SW480 (cell line): ENCODE measurements at regions not wholly inside any gene's neighbourhood (a gene's known extent, or its start where the extent isn't known, plus 50 kb on each side); places are given as distances from the start of the nearest gene placed in this dataset.

Experiments used
- DNase-seq: peaks from one replicate; pipeline ENCODE4 v3.0.0-alpha.2; 2016; ENCODE audit warnings: low spot score

DNA sequence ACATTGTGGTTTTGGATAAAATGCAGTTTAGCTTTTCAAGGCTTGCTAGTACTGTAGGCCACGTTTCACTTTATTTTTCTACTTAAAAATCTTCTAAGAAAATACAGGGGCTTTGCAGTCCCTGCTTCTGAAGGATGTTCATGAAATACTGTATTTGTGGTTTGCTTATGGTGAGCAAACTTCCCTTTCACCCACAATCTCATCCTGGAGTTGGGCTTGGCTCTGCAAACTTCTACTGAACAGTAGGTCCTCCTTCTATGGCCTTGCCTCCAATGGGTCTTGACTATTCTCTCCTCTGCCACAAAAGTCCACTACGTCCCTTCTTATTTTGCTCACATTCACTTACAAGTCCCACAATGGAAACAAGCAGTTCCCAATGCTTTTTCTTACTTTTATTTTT lies 502.7 kb upstream of the KLF4 start:
- no peak for DNase-seq

DNA sequence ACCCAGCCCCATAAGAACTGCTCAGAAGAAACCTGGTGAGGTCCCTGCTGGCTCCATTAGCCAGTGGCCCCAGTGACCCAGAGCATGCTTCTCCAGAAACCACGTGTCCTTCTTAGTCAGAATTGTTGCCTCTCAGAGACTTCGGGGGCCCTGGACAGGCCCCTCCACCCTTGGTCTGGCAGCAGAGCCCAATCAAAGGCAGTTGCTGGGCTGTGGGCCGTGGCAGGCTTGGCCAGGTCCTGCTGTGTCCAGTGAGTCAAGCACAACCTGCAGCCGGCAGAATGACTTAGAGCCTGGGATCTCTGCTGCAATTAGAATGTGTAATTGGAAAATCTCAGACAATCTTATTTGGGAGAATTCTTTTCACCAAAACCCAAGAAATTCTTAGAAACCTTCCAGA lies 502.0 kb upstream of the KLF4 start:
- DNase-seq = no peak

DNA sequence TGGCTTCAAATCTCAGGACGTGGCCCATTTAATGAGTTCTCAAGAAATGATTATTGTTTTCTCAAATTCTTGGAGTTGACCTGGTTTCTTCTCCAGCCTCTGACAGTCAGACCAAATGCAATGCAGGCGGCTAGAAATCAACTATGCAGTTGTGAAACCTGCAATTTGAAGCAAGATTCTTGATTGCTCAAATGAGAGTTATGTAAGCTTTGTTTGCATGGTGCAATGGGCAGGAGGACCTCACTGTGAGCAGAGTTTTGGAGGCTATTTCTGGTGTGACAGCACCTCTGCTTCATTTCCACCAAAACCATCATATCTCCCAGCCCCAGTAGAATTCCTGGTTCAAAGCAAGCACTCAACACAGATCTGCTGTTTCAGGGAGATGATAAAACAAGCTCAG lies 500.0 kb upstream of the KLF4 start:
- no peak for DNase-seq

DNA sequence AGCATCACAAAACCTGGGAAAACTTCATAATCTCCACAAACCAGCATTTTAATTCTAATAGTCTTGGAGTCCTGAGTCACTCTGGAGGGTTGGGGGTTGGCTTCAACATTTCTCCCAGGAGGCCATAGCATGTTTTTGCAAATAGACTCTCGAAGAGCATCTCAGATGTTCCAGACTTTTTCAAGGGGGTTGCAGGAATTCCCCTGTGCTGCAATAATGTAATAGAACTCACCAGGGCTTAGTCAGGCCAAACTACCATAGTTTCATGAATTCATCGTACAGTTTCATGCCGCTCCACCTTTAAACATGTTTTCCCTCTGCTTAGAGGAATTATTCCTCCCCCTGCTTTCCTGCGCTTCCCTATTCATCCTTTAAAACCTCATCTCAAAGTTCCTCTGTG lies 499.5 kb upstream of the KLF4 start:
- DNase-seq = no peak

DNA sequence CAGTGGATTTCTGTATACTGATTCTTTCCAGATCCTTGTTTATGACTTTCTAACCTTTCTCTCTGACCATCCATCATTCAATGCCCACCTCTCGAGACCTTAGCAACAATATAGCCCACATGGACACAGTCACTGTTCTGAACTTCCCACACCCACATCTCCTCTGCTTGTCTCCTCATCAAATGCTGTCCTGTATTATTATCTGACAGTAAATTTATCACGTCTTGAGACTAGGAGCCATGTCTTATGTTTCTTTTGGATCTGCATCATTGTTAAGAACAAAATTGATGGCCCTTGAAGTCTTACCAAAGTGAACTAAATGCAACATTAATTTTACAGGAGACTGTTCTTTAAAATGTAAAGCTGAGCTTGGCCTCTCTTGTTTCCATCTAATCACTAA lies 495.4 kb upstream of the KLF4 start:
- no peak for DNase-seq

DNA sequence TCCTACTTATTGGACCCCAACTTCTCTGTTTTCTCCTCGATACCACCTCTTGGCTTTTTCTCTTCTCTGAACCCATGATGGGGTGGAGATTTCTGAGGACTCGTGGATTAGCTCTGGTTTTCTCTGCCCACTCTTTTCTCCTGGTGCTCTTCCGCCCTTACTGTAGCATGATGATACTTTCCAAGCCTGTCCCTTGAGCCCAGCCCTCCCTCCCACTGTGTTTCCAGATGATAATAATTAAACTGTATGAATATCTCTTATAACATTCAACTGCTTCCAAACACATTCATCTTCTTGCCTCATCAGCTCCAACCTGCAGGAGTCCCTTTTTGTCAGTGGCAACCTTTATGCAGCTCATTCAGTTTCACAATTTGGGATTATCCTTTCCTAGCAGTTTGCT lies 494.2 kb upstream of the KLF4 start:
- DNase-seq = no peak

DNA sequence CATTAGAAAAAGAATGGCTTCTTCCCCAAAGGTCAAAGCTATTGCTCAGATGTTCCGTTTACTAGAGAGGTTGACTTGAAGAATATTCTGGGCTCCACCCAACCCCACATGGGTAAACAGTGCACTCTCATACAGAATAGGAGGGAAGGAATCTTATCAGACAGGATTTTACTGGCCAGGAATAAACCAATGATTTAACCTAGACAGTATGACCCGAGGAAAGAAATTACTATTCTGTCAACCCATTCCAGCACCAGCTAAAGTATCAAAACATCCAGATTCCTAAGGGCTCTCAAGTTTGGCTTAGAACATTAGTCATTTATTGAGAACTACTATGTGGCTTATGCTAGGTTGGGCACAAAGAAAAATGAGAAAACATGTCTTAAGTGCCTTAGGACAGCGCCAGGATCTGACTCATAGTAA lies 493.6 kb upstream of the KLF4 start:
- DNase-seq = no peak

DNA sequence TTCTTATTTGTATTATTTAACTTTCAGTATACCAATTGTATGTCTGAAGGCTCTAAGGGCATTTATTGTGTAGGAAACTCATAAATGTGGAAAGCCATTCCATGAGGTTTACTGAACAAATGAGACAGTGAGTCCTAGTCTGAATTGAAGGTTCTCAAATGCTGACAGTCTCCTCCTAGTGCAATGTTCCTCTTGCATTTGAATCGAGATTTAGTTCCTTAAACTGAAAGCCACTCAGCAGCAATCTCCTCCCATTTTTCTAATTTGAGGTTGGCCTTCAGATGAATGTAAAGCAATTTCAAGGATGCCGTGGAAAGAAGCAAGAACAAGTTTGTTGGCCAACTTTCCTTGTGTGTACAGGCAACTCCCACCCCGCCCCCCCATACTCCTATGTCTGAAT lies 493.2 kb upstream of the KLF4 start:
- no peak for DNase-seq

DNA sequence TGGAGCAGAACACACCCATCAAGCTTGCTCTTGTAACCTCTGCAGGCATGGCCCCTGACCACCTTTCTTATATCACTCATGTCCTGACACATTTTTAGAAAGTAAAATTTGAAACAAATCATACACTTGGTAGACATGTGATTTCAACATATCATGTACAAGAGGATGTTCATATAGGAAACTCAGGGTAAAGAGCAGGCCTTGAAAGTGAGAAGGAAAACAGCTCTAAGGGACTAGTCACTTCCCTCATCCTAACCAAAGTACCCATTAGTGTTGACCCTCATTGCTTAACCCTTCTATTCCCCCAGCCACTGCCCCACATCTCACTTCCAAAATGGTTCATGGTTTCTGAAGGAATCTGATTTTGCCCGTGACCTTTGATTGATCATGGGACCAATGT lies 492.4 kb upstream of the KLF4 start:
- no peak for DNase-seq

DNA sequence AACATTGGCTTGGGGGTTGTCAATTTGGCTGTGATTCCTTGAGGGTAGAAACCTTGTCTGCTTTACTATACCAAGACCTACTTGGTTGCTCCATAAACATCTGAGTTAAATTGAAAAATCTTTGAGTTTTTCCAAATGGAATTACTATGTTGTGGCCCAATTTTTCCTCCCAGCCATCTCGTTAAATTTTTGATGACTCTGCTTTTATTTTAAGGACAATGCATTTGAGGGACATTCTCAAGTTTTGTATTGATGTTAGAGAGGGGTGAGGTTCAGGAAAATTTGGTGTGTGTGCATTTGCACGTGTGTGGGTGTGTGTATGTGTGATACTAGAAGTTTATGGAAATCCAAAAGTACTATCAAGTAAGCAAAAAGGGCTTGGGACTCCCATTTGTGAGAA lies 491.4 kb upstream of the KLF4 start:
- no peak for DNase-seq

DNA sequence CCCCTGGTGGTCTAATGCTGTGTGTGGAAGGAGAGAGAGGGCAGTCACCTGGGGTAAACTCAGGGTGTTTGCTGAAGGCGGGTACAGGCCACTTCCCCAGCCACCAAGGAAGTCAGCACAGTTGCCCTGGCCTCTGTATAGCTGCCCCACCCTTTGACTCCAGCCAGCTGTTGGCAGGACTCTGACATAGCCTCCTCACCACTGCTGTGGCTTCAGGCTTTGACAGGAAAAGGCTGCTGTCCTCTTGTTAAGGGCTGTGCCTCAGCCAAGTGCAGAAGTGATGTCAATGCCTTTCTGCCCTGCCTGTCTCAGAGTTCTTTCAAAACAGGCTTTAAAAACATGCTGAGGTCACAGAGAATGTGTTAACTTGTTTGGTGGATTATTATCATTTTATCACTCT lies 487.2 kb upstream of the KLF4 start:
- no peak for DNase-seq

DNA sequence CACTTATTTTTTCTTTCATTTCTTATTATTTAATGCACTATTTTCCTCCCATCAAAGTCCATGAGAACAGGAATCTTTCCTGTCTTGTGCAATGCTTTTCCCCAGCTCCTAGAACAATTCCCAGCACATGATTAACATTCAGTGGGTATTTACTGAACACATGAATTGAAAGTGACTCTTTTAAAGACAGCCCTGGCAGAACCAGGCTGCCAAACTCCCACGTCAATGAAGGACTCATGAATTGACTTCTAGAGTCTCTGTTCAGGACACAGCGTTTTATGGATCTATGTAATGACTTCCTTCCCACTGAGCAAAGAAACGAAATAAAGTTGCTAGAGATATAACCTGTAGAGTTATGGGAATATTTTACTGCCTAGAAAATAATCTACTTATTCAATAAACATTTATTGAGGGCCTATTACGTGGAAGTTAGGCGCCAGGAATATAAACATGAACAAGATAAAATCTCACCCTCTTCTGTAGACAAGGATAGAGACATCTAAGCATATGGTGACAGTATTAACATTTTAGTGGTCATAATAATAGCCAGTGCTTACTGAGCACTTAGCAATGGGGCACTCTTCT lies 485.9 kb upstream of the KLF4 start:
- DNase-seq = no peak

DNA sequence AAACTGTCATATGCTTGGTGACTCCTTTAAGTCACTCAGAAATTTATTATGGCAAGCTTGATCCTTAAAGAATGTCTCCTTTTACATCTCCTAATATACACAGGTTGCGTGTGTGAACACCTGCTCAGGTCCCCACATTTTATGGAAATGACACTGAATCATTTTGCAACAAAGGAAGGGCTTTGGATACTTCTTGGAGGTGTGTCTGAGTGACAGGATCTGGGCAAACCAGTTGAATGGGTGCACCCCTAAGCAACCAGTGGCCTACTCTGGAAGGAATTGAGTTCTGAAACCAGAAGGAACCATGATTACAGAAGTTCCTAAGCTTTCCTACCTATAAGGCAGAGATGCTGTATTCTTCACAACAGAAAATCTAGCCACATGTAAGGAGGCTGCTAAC lies 483.9 kb upstream of the KLF4 start:
- DNase-seq = peak; percentile 4

DNA sequence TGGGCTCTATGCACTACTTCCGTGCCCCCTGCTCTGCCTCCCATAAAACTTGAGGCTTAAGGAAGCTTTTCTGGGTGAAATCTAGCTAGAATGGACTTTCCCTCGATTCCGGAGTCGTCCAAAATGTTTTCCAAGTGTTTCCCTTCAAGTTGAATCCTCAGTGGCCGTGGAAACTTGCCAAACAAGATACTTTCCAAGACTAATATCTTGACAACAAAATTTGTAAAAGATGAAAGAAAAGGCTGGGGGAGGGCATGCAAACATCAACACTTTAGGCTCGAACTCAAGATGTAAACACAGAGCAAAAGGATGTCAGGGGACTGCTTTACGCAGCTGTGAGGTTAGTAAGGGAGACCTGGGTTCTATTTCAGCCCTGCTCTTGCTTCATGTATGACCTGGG lies 482.8 kb upstream of the KLF4 start:
- no peak for DNase-seq

DNA sequence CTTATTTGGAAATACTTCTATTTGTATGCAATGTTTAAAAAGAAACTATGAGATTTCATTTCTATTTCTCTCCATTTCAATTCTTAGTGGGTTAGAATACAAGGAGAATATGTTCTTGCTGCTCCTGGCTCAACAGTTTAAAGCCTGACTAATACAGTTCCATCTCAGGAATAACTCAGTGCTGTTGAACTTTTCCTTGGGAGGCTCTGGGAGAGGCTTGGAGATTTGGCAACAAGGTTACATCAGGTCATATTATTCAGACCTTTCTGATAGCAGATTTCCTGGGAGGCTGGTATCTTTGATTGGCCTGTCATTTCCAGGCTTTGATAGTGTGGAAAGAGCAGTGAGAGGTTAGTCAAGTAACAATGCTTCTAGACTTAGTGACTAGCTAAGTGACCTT lies 481.7 kb upstream of the KLF4 start:
- DNase-seq = no peak

DNA sequence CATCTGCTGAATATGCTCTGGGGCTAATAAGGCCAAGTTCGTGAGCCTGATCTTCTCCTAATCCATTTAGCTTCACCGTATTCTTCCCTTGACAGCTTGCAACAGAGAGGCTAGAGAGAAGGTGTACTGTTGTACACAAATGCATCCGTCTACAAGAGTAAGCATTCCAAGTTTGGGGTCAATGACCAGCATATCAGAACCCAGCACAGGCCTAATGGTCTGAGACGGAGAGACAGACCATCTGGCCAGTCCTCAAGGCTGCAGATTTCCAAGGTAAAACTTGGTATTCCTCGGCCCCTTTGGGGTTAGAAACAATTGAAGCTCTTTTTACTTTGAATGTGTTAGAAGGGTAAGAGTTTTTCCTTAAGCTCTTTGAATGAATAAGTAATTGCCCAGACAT lies 481.2 kb upstream of the KLF4 start:
- DNase-seq = no peak

DNA sequence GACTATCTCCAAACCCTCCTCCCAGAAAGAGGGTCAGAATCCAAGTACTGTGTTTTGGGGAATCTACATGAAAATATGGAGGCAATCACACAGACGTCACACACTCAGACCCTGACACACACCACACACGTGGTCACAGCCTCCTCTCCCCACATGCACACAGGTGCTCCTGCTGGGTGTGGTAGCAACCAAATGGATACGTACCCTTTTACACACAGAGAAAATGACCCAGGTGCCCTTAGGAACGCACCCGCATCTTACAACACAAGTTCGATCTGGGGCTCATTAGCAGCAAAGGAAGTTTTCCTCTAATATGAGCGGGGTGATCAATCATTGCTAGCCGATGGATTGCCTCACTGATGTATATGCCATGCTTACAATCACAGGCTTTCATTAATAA lies 480.2 kb upstream of the KLF4 start:
- no peak for DNase-seq

DNA sequence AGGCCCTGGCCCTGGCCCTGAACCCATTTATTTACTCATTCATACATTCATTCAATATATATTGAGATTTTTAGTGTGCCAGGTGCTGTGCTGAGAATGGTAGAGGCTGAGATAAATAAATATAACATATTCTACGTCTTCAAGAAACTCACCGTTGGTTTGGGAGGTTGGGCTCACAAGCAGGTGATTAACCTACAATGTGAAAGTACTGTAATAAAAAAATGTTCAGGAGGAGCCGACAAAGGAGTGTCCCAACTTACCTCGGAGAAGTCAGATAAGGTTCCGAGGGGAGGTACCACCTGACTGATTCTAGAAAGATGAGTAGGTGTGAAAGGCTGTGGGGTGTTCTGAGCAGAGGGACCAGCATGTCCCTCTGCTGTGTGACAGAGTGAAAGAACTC lies 479.6 kb upstream of the KLF4 start:
- no peak for DNase-seq

DNA sequence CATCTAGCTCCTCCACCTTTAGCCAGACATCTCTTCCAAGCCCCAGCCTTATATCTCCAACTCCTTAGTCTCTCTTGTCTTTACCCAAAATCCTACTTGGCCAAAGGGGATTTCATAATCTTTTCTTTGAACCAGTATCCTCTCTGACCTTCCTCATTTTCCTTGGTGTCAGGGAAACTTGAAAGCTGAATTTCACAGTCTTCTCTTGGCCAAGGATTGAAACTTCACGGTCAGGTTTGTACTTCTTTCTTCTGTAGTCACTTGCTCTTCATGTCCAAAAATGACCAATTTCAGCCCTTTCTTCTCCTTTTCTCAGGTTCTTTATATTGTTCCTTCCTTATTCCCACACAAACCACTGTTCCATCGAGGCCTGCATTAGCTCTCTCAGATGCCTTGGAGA lies 473.7 kb upstream of the KLF4 start:
- DNase-seq = no peak

DNA sequence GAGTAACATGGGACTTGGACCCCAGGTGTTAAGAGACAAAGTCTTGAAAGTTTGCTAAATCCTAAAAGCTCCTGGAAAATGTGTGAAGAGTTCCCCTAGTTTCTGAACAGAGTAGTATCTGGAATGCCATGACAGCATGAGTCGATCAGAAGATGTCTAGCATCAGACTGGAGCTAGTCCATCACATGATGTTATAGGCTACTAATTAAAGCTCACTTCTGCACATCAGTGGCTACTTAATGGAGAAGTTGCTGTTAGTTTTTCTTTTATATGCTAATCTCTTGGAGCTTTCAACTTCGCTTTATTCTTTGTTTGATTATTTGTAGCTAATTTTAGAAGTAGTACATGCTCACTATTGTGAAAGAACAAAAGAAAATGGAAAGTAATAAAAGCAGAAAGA lies 471.3 kb upstream of the KLF4 start:
- DNase-seq = no peak

DNA sequence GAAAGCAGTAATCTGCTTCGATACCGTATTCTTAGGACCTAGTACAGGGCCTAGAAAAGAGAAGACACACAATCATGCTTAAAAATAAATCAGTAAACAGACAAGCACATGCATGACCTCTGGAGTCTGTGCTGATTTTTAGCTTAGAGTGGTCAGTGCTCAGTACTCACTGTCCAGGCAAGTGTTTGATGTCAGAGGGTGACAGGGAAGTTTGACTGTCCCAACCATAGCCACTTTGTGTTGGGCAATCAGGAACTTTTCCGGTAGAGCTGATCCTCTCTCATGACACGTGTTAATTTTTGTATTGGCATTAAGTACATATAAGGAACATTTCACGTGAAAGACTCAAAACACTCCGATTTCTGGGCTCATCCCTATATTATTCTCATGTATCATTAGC lies 464.7 kb upstream of the KLF4 start:
- DNase-seq = no peak

DNA sequence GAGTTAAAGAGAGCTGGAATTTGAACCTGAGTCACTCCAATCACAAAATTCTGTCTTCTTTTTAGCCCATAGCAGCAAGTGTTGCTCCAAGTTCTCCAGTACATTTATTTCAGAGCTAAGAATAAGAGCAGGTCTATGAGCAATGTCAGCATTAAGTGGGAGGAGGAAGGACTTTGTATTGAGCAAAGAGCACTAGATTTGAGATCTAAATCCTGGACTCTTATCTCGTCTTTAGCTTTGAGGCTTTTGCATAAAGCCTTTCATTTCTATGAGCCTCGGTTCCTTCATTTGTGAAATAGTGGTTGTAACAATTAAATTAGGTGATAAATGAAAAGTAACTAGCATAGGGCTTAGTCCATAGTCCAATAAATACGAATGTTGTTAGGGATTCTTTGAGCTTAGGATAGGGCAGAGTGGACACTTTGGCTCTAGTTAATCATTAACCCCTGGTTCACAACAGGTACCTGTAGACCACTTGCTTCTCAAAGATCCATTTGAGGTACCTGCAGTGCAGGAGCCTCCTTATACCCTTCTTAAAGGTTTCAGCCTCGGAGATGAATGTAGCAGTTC lies 464.1 kb upstream of the KLF4 start:
- no peak for DNase-seq

DNA sequence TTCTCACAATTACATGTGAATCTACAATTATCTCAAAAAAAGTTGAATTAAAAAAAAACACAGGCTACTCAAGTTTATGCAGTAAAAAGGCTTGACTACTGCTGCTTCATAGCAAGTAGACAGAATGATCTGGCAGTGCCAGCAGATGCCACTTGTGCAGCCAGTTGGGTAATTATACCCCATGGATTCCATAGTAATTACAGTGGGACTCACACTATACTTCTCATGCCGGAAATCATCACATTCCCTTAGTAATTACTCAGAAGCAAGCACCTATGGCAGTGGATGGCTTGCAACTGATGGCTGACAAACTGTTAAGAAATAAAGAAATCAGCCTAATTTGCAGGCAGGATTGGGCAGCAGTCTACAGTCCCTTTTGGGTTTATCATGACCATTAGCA lies 463.2 kb upstream of the KLF4 start:
- no peak for DNase-seq

DNA sequence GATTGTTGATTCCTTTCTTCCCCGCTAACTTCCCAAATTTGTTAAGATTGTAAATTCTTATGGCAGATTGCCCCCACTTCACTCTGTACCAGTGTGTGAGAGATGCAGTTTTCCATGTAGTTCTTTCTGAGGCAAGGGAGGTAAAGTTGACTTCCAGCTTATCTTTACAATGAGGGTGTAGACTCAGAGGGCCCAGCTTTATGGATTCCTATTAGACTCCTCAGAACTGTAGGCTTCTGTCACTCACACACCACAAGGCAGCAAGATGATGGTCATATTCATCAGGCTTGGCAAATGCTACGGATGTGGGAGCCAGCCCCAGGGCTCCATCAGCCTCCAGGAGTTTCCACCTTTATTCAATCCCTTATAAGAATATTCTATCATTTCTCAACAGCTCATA lies 461.9 kb upstream of the KLF4 start:
- DNase-seq = no peak

DNA sequence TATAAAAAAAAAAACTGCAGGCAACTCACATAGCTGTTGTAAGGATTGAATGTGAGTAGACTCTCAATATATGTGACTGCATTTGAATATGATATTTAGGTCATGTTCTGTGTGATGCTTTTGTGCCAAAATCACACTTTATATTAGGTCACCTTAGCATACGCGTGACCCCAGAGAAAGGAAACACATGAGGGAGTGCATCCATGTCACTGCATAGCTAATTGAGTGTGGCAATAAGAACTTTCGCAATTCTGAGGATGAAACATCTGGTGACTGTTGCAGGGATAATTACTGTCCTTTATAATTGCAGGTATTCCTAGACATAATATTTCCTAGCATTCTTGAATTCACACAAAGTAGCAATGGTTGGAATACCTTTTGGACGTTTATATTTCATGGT lies 459.5 kb upstream of the KLF4 start:
- no peak for DNase-seq
